ENCODE measurements at regions not wholly inside any gene's neighbourhood (a gene's known extent, or its start where the extent isn't known, plus 50 kb on each side); places are given as distances from the start of the nearest gene placed in this dataset.

- DNase-seq, result no peak
Measured at GRCh38 chr3:40705663-40706062, 180.9 kb downstream of the ZNF621 start.

GRCh38 chr3:40713306-40713705, 188.5 kb downstream of the ZNF621 start:
- DNase-seq, result no peak

- no peak for DNase-seq
Measured at GRCh38 chr3:40713795-40714194, 189.0 kb downstream of the ZNF621 start.

- no peak for DNase-seq
Measured at GRCh38 chr3:40714771-40715345, 190.1 kb downstream of the ZNF621 start.

GRCh38 chr3:40715551-40715950, 190.8 kb downstream of the ZNF621 start:
- no peak for DNase-seq

GRCh38 chr3:40717471-40717870, 192.7 kb downstream of the ZNF621 start:
- DNase-seq, result no peak

GRCh38 chr3:40718209-40718608, 193.4 kb downstream of the ZNF621 start:
- no peak for DNase-seq

- no peak for DNase-seq
Measured at GRCh38 chr3:40718681-40719080, 193.9 kb downstream of the ZNF621 start.

GRCh38 chr3:40719660-40720287, 195.0 kb downstream of the ZNF621 start:
- peak; percentile 40 for DNase-seq

GRCh38 chr3:40720341-40720740, 195.6 kb downstream of the ZNF621 start:
- no peak for DNase-seq

- DNase-seq, result no peak
Measured at GRCh38 chr3:40720863-40721262, 196.1 kb downstream of the ZNF621 start.

- no peak for DNase-seq
Measured at GRCh38 chr3:40723083-40723660, 198.4 kb downstream of the ZNF621 start.

- no peak for DNase-seq
Measured at GRCh38 chr3:40725031-40725430, 200.3 kb downstream of the ZNF621 start.

- no peak for DNase-seq
Measured at GRCh38 chr3:40731445-40731844, 206.7 kb downstream of the ZNF621 start.

- no peak for DNase-seq
Measured at GRCh38 chr3:40736943-40737342, 212.2 kb downstream of the ZNF621 start.

- no peak for DNase-seq
Measured at GRCh38 chr3:40737343-40737742, 212.6 kb downstream of the ZNF621 start.

- no peak for DNase-seq
Measured at GRCh38 chr3:40739971-40740370, 215.2 kb downstream of the ZNF621 start.

GRCh38 chr3:40741729-40742128, 217.0 kb downstream of the ZNF621 start:
- DNase-seq, result peak; percentile 1

GRCh38 chr3:40745381-40746106, 220.8 kb downstream of the ZNF621 start:
- no peak for DNase-seq

GRCh38 chr3:40751666-40752065, 226.9 kb downstream of the ZNF621 start:
- DNase-seq, result no peak

- DNase-seq, result peak; percentile 75
Measured at GRCh38 chr3:40752492-40752891, 227.7 kb downstream of the ZNF621 start.

- DNase-seq, result no peak
Measured at GRCh38 chr3:40753291-40753770, 228.6 kb downstream of the ZNF621 start.

GRCh38 chr3:40753951-40754350, 229.2 kb downstream of the ZNF621 start:
- no peak for DNase-seq

- no peak for DNase-seq
Measured at GRCh38 chr3:40754994-40755393, 230.2 kb downstream of the ZNF621 start.

Measured in NCI-H82 (cell line).